Prostate gland (tissue), 2 donors: ENCODE measurements at regions not wholly inside any gene's neighbourhood (a gene's known extent, or its start where the extent isn't known, plus 50 kb on each side); places are given as distances from the start of the nearest gene placed in this dataset.

Experiments
- CTCF ChIP-seq, 4 experiments: fragments of 200-600 bp in 2 of 4; fragments of 450-650 bp in 2 of 4; sonication (generic) in 2 of 4; IDR thresholded peaks; 1 replicate in 3 of 4; 2 replicates in 1 of 4; pipeline ENCODE4 v1.5.1; 2016 to 2019; ENCODE audit warnings: antibody characterized with exemption in 4 of 4, mild to moderate bottlenecking in 2 of 4, moderate library complexity in 2 of 4
- POLR2A ChIP-seq: fragments of 450-650 bp; IDR thresholded peaks from one replicate; pipeline ENCODE4 v1.6.1; 2016; ENCODE audit warnings: antibody characterized with exemption, mild to moderate bottlenecking

DNA sequence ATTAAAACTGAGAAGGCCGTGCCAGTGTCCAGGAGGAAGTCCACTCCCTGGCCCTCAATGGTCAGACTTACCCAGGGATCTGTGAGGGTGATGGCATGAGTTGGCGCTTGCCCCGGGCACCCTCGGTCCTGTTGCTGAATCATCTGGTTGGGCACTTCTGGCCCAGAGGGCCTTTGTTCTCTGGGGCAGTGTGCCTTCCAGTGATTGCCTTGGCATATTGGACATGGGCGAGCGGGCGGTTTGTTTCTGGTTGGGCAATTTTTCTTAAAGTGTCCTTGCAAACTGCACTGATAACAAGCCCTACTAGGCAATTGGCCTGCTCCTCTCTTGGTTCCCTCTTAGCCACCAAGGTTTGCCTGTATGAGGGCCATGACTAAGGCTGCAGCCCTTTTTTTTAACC, 69.5 kb upstream of the ZDHHC17 start:
- TF ChIP-seq CTCF (IDR thresholded peaks at IDR 0.05) (no peak), POLR2A (no peak)
